ENCODE measurements at regions not wholly inside any gene's neighbourhood (a gene's known extent, or its start where the extent isn't known, plus 50 kb on each side); places are given as distances from the start of the nearest gene placed in this dataset.

DNA sequence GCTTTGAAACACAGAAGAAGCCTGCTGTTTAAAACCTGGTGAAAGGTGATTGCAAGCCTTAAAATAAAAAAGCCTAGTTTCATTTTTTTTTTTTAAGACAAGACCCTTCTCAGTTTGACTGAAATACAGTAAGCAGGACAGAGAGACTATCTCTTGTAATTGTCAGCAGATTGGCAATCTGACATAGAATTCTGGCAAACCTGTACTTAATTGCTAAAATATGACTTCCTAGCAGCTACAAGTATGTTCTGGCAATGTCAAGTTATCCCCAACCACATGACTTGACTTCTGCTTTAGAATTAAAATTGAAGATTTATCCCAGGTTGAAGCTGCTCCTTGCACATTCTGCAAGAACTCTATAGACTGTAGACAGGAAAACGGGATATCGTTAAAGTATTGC is 232.8 kb upstream of the NR2F2 start:
- no peak for DNase-seq (ENCODE audit: low spot score)

DNA sequence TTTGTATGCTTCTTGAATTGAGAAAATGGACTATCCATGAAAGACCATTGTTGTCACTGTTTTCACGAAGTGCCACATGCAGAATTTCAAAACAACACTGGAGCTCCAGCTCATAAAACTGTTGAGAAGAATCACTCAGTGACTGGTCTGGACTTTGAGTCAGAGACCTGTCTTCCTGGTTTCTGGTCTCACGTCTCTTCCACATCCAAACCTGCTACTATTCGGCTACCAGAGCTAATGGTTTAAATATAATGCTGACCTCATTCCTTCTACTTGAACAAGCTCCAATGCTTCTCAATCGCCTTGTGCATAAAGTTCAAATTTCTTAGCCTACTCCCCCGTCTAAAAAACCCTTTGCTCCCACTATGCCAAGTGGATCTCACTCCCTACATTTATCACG is 227.9 kb upstream of the NR2F2 start:
- DNase-seq (ENCODE audit: low spot score), result no peak

DNA sequence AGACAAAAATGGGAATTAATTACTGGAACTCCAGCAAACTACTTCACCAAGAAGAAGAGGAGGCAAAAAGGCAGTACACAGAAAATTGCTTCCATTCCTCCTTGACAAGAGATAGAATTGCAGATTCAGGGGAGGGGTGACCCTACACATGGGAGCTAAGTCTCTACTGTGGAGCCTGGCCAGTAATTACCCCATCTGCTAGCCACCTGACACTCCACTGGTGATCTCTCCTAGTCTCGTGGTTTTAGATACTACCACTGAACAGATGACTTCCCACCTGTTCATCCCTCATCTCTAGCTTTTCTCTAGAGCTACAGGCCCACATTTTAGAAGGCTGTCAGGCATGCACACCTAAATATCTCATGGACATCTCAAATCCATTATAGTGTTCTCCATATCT is 224.3 kb upstream of the NR2F2 start:
- DNase-seq (ENCODE audit: low spot score), result no peak

DNA sequence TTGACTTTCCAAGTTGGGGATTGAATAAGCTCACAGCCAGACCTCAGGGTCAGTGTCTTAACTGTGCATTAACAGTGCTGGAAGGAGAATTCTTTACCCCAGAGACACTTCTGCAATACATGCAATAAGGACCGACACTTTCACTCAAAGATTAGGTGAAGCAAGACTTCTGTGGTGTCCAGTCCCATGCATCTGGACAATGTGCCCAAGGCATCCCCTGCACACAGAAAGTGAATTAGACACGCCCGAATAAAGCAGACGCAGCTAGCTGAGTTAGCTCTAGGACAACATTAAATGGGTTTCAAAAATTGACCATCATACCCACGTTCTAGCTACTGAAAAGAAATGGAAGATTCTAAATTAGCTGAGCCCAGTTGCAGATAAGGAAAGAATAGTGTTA is 223.9 kb upstream of the NR2F2 start:
- DNase-seq (ENCODE audit: low spot score), result no peak

DNA sequence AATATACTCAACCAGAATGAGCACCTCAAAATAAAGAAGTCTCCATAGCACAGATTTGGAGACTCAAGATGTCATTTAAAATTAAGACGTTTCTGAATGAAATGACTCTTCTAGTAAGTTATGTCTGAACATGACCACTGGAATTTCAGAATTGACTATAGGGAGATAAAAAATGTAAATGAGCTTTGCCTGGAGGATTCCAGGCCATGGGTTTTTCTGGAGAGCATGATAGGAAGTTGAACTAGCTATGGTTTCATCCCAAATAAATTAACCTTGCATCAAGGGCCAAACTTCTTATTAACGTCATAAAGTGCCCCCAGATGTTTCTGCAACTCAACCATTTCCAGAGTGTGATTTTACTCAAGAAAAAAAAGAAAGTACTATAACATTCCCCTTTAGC is 222.6 kb upstream of the NR2F2 start:
- DNase-seq (ENCODE audit: low spot score), result no peak

DNA sequence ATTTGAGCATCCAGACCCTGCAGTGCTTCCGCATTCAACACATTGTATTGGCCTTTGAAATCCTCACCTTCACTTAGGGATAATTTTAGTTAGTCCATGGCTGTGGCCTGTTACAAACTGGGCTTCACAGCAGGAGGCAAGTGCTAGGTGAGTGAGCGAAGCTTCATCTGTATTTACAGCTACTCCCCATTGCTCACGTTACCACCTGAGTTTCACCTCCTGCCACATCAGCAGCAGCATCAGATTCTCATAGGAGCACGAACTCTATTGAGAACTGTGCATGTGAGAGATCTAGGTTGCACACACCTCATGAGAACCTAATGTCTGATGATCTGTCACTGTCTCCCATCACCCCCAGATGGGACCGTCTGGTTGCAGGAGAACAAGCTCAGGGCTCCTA is 222.1 kb upstream of the NR2F2 start:
- DNase-seq (ENCODE audit: low spot score), result no peak

DNA sequence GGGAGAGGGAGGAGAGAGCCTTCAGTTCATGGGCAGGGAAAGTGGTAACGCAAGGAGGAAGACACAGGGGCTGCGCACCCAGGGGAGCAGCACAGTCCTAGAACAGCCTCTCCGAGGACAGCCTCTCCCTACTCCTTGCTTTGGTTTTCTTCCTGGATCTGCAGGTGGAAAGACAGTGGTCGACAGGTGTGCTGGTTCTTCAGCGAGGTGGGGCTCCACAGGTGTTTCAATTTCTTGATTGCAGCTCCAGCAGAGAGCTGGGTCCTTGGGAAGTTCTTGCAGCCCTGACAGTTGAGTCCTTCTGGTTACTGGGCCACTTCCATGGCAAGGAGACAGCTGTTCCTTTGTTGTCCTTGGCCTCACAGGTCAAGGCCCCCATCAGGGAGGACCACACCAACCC is 220.7 kb upstream of the NR2F2 start:
- DNase-seq (ENCODE audit: low spot score), result no peak

DNA sequence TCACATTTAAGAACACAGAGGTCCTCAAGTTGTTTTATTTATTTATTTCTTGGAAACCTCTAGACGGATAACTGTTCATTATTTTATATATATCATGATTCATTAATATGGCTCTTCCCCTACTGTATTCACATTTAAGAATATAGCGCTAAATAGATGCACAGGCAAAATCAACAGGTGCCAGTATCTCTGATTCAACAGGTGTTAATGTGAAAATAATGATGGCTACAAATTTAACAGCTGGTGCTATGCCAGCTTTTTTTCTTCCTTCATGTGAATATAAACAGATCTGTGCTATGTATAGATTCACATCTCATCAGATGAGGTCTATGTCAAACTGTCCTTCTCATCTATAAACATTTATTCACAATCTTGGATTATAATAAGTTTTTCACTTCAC is 218.5 kb upstream of the NR2F2 start:
- no peak for DNase-seq (ENCODE audit: low spot score)

DNA sequence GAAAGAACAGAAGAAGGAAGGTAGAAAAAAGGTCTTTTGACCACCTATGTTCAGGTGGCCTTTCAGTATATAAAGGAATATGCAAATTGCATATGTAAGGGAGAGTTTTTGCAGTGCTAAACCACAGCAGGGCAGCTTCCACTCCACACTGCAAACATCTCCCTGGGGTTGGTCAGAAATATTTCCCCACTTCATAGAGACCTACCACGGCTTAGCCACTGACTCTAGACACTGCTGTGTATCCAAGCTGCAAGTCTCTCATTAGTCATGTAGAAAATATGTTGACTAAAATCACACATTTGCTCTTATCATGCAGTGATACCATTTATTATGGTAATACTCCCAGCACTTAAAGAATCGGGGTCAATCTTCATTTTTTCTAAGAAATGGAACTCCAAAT is 214.9 kb upstream of the NR2F2 start:
- no peak for DNase-seq (ENCODE audit: low spot score)

DNA sequence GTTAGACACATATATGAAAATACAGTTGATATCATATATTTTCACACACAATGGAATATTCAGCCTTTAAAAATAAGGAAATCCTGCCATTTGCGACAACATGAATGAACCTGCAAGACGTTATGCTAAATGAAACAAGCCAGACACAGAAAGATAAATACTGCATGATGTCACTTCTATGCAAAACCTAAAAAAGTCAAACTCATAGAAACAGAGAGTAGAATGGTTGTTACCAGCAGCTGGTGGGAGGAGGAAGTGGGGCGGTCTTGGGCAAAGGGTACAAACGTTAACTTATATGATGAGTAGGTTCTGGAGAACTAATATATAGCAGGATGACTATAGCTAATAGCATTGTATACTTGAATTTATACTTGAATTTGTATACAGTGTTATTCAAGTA is 213.2 kb upstream of the NR2F2 start:
- DNase-seq (ENCODE audit: low spot score), result no peak

DNA sequence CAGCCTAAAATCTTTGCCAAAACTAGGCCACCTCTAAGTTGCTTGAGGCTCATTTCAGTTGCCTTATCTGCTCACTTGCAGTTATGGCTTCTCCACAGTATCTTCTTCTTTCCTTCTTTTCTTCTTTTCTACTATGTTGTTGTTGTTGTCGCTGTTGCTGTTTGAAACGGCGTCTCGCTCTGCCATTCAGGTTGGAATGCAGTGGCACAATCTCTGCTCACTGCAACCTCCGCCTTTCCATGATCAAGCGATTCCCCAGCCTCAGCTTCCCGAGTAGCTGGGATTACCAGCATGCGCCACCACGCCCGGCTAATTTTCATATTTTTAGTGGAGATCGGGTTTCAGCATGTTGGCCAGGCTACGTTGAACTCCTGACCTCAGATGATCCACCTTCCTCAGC is 210.8 kb upstream of the NR2F2 start:
- DNase-seq (ENCODE audit: low spot score), result no peak

DNA sequence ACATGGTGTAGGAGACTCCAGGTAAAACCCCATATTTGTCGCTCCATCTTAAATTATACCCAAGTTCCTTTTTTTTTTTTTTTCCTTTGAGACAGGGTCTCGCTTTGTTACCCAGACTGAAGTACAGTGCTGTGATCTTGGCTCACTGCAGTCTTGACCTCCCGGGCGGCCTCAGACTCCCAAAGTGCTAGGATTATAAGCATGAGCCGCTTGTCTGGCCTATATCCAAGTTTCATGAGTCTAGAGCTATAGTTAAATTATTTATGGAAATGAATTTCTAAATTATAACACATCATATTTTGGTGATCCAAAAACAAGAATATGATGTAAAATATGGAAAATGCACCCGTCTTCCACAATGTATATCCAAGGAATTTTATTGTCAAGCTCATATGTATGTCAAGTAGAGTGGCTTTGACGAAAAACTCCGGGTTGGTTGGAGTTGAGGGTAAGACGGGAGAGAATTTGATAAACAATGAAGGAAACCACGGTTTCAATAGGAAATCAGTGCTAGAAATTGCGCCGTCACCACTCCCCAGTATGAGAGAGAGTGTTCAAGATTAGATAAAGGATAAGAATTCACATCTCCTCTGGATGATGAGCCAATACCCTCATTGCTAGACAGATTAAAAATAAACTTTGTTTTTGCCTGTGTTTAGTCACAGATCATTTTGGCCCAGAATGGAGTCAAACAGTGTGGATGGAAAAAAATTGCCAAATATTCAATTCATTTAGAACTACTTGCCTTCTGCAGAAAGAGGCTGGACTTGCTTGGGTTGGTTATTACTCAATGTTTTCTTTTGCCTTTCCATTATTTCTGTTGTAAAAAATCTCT is 209.2 kb upstream of the NR2F2 start:
- DNase-seq (ENCODE audit: low spot score), result no peak

DNA sequence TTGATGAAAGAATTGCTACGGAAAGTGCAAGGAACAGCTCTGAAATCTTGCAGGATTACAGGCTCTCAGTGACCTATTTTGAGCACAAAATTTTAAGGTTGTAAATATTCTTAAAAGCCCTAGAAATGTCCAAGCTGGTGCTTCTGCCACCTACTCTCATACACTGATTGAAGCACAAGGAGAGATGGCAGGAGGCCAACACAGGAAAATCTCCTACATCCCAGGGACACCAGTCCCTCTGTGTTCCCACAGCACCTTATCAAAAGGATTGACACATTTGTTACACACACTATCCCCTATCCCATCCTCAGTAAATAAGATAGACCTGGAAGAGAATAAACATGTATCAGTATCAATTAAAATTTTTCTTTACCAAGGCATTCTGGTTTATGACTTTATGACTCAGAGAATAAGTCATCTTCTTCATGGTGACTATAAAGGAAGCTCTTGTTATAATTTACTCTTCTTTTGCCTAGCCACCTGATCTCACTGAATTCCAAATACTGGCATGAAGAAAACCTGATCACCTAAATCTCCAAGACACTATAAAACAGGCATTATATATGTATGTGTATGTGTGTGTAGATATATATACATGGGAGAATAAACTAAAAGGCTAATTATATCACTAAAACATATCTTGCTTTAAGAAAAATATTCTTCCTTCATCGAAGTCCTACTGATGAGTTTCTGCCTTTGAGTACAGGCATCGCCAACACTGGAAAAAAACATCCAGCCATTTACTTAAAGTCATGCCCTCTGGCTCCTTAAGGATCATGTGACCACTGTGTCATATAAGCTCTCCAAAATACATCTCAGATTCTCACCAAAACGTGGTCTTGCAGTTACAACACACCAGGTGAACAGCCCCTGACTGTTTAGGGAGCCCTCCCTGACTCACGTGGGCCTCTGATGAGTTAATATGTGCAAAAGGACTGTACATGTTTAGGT is 208.1 kb upstream of the NR2F2 start:
- DNase-seq (ENCODE audit: low spot score), result no peak

DNA sequence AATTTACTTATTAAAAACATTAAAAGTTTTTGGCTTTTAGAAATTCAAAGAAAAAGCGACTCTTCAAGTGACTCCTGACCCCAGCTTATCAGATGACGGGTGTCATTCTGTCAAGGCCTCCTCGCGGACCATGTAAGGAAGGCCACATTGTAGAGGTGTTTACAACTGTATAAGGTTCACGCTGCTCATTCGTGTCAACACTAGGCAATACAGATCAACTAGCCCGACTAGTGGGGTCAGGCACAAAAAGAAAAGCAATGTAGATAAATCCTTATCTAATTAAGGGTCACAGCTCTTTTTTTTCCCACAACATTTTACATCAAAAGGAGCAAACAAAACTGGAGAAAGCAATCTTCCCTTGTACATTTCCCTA is 207.5 kb upstream of the NR2F2 start:
- no peak for DNase-seq (ENCODE audit: low spot score)

DNA sequence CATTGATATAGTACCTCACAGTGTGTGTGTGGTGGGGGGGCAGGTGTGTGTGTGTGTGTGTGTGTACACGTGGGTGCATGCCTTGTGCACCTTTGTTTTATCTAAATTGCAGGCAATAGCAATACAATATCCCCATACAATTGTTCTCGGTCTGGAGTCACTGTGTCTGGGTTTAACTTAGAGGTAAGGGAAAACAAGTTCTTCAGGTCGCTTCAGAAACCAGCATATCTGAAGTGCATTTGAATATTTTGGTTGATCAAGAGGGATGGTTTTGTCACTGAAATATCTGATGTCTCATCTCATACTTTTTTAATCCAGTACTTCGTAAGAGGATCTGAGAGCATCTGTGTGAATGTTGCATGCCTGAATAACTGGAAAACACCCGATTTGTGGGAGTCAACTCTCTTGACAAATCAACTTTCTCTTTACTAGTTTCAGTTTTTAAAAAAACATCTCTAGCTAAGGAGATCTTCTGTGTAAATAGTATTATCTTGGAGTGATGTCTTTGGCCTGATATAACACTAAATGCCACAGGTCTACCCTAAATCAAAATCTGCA is 206.8 kb upstream of the NR2F2 start:
- no peak for DNase-seq (ENCODE audit: low spot score)

DNA sequence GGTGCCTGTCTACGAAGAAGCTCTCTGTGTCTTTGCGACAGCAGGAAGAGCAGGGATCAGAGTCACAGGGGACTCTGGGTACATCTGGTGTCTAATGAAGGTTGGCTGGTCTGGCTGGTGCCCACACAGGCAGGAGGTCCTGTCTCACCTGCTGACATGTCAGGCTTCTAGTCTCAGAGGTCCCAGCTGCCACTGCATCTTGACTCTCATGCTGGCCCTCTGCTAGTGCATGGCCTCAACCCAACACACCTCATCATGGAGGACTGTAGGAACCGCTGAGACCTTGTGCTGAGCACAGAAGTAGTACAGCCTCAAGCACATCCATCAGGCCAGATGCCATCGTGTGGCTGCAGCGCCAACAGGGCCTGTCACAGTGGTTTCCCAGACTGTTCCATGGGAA is 206.1 kb upstream of the NR2F2 start:
- no peak for DNase-seq (ENCODE audit: low spot score)

DNA sequence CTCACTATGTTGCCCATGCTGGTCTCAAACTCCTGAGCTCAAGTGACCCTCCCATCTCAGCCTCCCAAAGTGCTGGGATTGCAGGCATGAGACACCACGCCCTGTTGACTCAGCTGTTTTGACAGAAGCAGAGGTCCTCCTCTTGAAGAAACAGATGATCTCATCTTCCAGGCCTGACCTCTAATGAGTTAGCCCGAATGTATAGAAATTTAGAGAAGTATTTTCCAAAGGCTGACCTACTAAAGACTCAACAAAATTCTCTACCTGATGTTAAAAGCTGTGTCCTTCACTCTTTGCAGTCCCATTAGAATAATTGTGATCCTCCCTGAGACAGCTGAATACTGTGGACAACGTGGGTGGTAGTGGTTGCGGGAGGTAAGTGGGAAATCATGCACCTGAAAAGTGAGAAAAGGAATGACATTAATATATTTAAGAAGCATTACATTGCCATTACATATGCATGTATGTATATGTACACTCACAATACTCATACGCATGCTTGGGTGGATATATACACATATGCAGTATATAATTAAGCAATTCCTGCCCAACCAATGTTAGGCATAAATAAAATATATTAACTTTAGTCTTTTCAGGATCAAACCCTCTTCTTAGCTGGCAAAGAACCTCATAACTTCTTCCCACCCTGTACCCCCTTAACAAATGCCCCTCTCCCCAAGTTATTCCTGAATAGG is 204.6 kb upstream of the NR2F2 start:
- DNase-seq (ENCODE audit: low spot score), result no peak

DNA sequence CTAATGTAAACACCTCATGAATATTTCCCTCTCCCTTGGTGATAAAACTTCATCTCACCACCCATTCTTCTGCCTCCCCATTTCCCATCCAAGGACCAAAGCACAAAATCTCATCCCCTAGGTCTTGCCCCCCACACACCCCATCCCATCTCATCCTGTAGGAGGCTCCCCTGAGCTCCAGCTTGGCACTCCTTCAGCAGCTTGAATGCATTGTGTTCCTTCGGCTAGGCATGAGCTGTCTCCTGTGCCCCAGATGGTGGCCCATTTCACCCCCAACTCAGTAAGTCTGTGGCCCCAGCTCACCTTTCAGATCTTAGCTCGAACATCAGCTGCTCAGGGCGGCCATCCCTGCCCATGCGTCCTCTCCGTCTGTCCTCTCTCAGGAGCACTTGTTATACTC is 203.6 kb upstream of the NR2F2 start:
- no peak for DNase-seq (ENCODE audit: low spot score)

DNA sequence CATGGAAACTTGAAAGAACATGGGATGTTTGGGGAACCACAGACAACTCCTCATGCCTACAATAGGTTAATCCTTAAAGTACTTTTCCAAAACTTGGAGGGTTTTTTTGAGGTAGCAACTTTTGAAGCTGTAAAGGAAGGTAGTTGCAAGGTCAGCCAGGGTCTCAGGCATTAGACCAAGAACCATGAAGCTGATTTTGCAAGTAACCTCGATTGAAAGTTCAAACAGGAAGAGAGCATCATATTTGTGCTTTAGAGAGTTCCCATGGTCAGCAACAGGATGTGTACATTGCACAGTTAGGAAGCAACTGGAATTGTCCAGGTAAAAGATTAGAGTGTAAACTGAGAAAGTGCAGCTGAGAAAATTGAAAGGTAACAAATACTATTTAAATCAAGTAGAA is 199.8 kb upstream of the NR2F2 start:
- no peak for DNase-seq (ENCODE audit: low spot score)

DNA sequence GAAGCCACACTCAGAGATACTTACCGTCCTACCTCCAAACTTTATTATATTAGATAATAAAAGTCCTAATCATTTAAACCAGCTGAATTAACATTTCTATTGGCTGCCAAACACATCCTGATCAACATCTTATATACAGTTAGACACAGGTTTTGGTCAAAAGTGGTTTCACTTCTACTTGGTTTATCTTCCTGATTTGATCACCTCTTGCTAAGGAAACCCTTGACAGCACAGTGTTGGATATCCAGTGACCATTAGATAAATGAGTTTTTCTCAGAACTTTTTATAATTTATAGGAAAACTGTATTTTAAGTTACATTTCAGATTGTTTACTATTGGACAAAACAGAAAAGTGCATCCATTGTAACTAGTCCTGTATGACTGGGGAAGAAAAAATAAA is 198.4 kb upstream of the NR2F2 start:
- no peak for DNase-seq (ENCODE audit: low spot score)

DNA sequence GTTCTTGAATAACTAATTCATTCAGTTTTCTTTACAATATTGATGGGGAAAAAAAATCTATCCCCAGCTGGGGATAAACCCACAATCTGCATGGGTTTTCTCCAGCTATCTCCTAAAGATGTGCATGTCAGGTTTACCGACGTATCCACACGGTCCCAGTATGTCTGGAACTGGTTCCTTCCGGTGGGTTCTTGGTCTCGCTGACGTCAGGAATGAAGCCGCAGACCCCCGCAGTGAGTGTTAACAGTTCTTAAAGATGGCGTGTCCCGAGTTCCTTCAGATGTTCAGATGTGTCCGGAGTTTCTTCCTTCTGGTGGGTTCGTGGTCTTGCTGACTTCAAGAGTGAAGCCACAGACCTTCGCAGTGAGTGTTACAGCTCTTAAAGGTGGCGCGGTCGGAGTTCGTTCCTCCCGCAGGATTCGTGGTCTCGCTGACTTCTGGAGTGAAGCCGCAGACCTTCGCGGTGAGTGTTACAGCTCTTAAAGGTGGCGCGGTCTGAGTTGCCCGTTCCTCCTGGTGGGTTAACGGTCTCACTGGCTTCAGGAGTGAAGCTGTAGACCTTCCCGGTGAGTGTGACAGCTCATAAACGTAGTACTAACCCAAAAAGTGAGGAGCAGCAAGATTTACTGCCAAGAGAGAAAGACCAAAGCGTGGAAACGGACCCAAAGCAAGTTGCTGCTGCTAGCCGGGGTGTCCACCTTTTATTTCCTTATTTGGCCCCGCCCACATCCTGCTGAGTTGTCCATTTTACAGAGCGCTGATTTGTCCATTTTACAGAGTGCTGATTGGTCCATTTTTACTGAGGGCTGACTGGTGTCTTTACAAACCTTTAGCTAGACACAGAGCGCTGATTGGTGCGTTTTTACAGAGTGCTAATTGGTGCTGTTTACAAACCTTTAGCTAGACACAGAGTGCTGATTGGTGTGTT is 195.1 kb upstream of the NR2F2 start:
- no peak for DNase-seq (ENCODE audit: low spot score)
